Body of pancreas (tissue), 4 donors: ENCODE measurements at regions not wholly inside any gene's neighbourhood (a gene's known extent, or its start where the extent isn't known, plus 50 kb on each side); places are given as distances from the start of the nearest gene placed in this dataset.

Experiments used
- ATAC-seq: fragments of 150-250 bp; one replicate; pipeline ENCODE4 v1.9.1; 2016
- DNase-seq, 4 donors: peaks; one replicate each; pipeline ENCODE4 v3.0.0-alpha.2; 2019
- H3K27ac ChIP-seq, 4 donors: fragments of 200-600 bp; sonication (generic); 1 replicate in 3 of 4; 2 replicates in 1 of 4; pipeline versions ENCODE4 v1.5.1 to v1.6.1; 2016 to 2019; ENCODE audit warnings: mild to moderate bottlenecking in 1 of 4, mixed read lengths in 1 of 4, moderate library complexity in 1 of 4
- H3K27me3 ChIP-seq, 2 donors: fragments of 200-600 bp; sonication (generic); one replicate each; pipeline ENCODE4 v1.6.0; 2016; ENCODE audit warnings: mild to moderate bottlenecking in 1 of 2
- H3K36me3 ChIP-seq, 2 donors: fragments of 200-600 bp; sonication (generic); replicated peaks in 1 of 2; 2 replicates each; pipeline ENCODE4 v1.5.1; 2016; ENCODE audit warnings: low read depth in 2 of 2; ENCODE audit not compliant: insufficient read depth in 1 of 2
- H3K4me1 ChIP-seq: fragments of 200-600 bp; sonication (generic); one replicate; pipeline ENCODE4 v1.6.0; 2016
- H3K4me3 ChIP-seq, 2 donors: fragments of 200-600 bp; sonication (generic); 1 replicate in 1 of 2; 2 replicates in 1 of 2; pipeline ENCODE4 v1.5.1; 2016 to 2019
- H3K9me3 ChIP-seq, 3 donors: fragments of 200-600 bp; sonication (generic); 1 replicate in 2 of 3; 2 replicates in 1 of 3; pipeline ENCODE4 v1.5.1; 2016
- CTCF ChIP-seq, 7 experiments: fragments of 450-650 bp in 4 of 7; fragments of 200-600 bp in 3 of 7; sonication (generic) in 3 of 7; IDR thresholded peaks; one replicate each; pipeline ENCODE4 v1.5.1; 2016 to 2019; ENCODE audit warnings: antibody characterized with exemption in 7 of 7
- POLR2A ChIP-seq, 3 donors: fragments of 450-650 bp; IDR thresholded peaks; one replicate each; pipeline ENCODE4 v1.6.1; 2016; ENCODE audit warnings: antibody characterized with exemption in 3 of 3, mild to moderate bottlenecking in 2 of 3
- WGBS, 2 donors: methylation state at CpG; one replicate each; pipeline ENCODE4 v1.1.5; 2017; 5-methylcytosine and 5-hydroxymethylcytosine counted together
- intact Hi-C: fragments of 100-400 bp; cut with DNase I; formaldehyde crosslinking; loops from one replicate; pipeline ENCODE4 v1.15.1; 2023

GRCh38 chr10:78188446-78188845 is 154.8 kb downstream of the RPS24 start:
- H3K27me3 ChIP-seq, result no peaks in the 10 kb centered on the region
- H3K36me3 ChIP-seq, result no peaks in the 10 kb centered on the region
- TF ChIP-seq CTCF (IDR thresholded peaks at IDR 0.05) (no peak), POLR2A (IDR thresholded peaks at IDR 0.05) (no peak)
- H3K4me3 ChIP-seq, result no peak overlapping the region
- no peak overlapping the region for H3K27ac ChIP-seq
- DNase-seq (no peak), ATAC-seq (no peak)
- no peaks in the 10 kb centered on the region for H3K9me3 ChIP-seq
- 75 to 88% methylated on average over 3 to 4 of the region's 4 CpGs for WGBS, 2 donors
- intact Hi-C loops, result no loop called here
- H3K4me1 ChIP-seq, result no peaks in the 10 kb centered on the region

- Histone ChIP-seq H3K36me3 (no peaks in the 10 kb centered on the region), H3K4me3 (no peak overlapping the region), H3K4me1 (no peaks in the 10 kb centered on the region), H3K27me3 (no peaks in the 10 kb centered on the region), H3K27ac (no peak overlapping the region), H3K9me3 (no peaks in the 10 kb centered on the region)
- 78 to 79% methylated on average over 7 to 10 of the region's 10 CpGs for WGBS, 2 donors
- intact Hi-C loops, result no loop called here
- ATAC-seq, result no peak
- TF ChIP-seq CTCF (IDR thresholded peaks at IDR 0.05) (no peak), POLR2A (IDR thresholded peaks at IDR 0.05) (no peak)
- no peak for DNase-seq
Observed at GRCh38 chr10:78190051-78190825, 156.6 kb downstream of the RPS24 start.

GRCh38 chr10:78191301-78191700 is 157.6 kb downstream of the RPS24 start:
- Histone ChIP-seq H3K27ac (no peak overlapping the region), H3K36me3 (no peaks in the 10 kb centered on the region), H3K4me3 (no peak overlapping the region), H3K4me1 (no peaks in the 10 kb centered on the region), H3K9me3 (no peaks in the 10 kb centered on the region), H3K27me3 (no peaks in the 10 kb centered on the region)
- WGBS, 2 donors, result 67 to 81% methylated on average over 3 of the region's 3 CpGs
- intact Hi-C loops, result no loop called here
- ATAC-seq (no peak), DNase-seq (no peak)
- TF ChIP-seq POLR2A (IDR thresholded peaks at IDR 0.05), result no peak
- TF ChIP-seq CTCF (IDR thresholded peaks at IDR 0.05), result no peak

GRCh38 chr10:78193189-78193588 is 159.5 kb downstream of the RPS24 start:
- Histone ChIP-seq H3K9me3 (no peaks in the 10 kb centered on the region), H3K36me3 (no peaks in the 10 kb centered on the region), H3K4me3 (no peak overlapping the region), H3K27ac (no peak overlapping the region), H3K4me1 (no peaks in the 10 kb centered on the region), H3K27me3 (no peaks in the 10 kb centered on the region)
- TF ChIP-seq POLR2A (IDR thresholded peaks at IDR 0.05) (no peak), CTCF (IDR thresholded peaks at IDR 0.05) (no peak)
- intact Hi-C loops, result no loop called here
- 88 to 95% methylated on average over 1 of the region's 1 CpG for WGBS, 2 donors
- DNase-seq (no peak), ATAC-seq (no peak)

- ATAC-seq (no peak), DNase-seq (no peak)
- no peaks in the 10 kb centered on the region for H3K4me1 ChIP-seq
- H3K9me3 ChIP-seq, result no peaks in the 10 kb centered on the region
- H3K36me3 ChIP-seq, result no peaks in the 10 kb centered on the region
- H3K27ac ChIP-seq, result no peak overlapping the region
- intact Hi-C loops, result no loop called here
- no peaks in the 10 kb centered on the region for H3K27me3 ChIP-seq
- H3K4me3 ChIP-seq, result no peak overlapping the region
- 70 to 78% methylated on average over 4 of the region's 4 CpGs for WGBS, 2 donors
- TF ChIP-seq POLR2A (IDR thresholded peaks at IDR 0.05) (no peak), CTCF (IDR thresholded peaks at IDR 0.05) (no peak)
Observed at GRCh38 chr10:78194050-78194449, 160.4 kb downstream of the RPS24 start.
